ENCODE measurements at regions not wholly inside any gene's neighbourhood (a gene's known extent, or its start where the extent isn't known, plus 50 kb on each side); places are given as distances from the start of the nearest gene placed in this dataset.

- ATAC-seq (ENCODE audit: low read depth), result no peak; the same call in 2 of the 3 replicates
- Histone ChIP-seq H3K36me3 (ENCODE audit: low read depth) (no peaks in the 10 kb centered on the region), H3K27ac (ENCODE audit: poor library complexity, severe bottlenecking) (no peak overlapping the region), H3K9me3 (ENCODE audit: severe bottlenecking) (no peaks in the 10 kb centered on the region), H3K4me1 (ENCODE audit: insufficient read depth, poor library complexity, severe bottlenecking) (no peaks in the 10 kb centered on the region), H3K4me3 (ENCODE audit: severe bottlenecking) (no peak overlapping the region), H3K27me3 (ENCODE audit: insufficient read depth, poor library complexity, severe bottlenecking) (no peaks in the 10 kb centered on the region)
- TF ChIP-seq CTCF (IDR thresholded peaks at IDR 0.05; ENCODE audit: poor library complexity, severe bottlenecking), result no peak
- no peak for DNase-seq (ENCODE audit: low spot score)
Observed at GRCh38 chr10:9823268-9823930, 1194.3 kb upstream of the CELF2 start.

GRCh38 chr10:9824631-9825071, 1193.0 kb upstream of the CELF2 start:
- no peak for ATAC-seq (ENCODE audit: low read depth)
- no peak for DNase-seq (ENCODE audit: low spot score)
- Histone ChIP-seq H3K27ac (ENCODE audit: poor library complexity, severe bottlenecking) (no peak overlapping the region), H3K4me1 (ENCODE audit: insufficient read depth, poor library complexity, severe bottlenecking) (no peaks in the 10 kb centered on the region), H3K27me3 (ENCODE audit: insufficient read depth, poor library complexity, severe bottlenecking) (no peaks in the 10 kb centered on the region), H3K36me3 (ENCODE audit: low read depth) (no peaks in the 10 kb centered on the region), H3K4me3 (ENCODE audit: severe bottlenecking) (no peak overlapping the region), H3K9me3 (ENCODE audit: severe bottlenecking) (no peaks in the 10 kb centered on the region)
- TF ChIP-seq CTCF (IDR thresholded peaks at IDR 0.05; ENCODE audit: poor library complexity, severe bottlenecking), result no peak

DNA sequence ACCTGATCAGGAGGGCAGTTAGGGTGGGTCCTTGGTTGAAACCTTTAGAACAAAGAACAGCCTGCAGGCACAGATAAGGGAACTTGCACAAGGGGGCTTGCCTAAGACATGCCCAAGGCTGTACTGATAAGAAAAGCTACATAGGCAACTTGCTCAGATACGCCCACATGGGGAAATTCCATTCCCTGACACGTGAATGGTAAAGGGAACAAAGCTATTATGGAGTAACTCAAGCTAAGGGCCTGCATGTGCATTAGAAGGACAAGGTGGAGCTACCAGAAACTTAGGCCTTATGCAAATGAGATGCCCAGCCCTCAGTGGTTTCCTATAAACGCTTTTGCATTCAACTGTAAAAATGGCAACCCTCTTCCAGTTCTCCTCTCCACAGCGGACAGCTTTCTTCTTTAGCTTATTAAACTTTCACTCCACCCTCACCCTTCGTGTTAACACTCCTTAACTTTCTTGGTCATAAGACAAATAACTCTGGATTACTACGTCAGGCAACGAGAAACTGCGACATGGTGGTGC, 1192.1 kb upstream of the CELF2 start:
- Histone ChIP-seq H3K36me3 (ENCODE audit: low read depth) (no peaks in the 10 kb centered on the region), H3K4me1 (ENCODE audit: insufficient read depth, poor library complexity, severe bottlenecking) (no peaks in the 10 kb centered on the region), H3K4me3 (ENCODE audit: severe bottlenecking) (no peak overlapping the region), H3K9me3 (ENCODE audit: severe bottlenecking) (no peaks in the 10 kb centered on the region), H3K27me3 (ENCODE audit: insufficient read depth, poor library complexity, severe bottlenecking) (no peaks in the 10 kb centered on the region), H3K27ac (ENCODE audit: poor library complexity, severe bottlenecking) (no peak overlapping the region)
- ATAC-seq (ENCODE audit: low read depth), result no peak
- no peak for DNase-seq (ENCODE audit: low spot score)
- no peak for TF ChIP-seq CTCF (IDR thresholded peaks at IDR 0.05; ENCODE audit: poor library complexity, severe bottlenecking)

DNA sequence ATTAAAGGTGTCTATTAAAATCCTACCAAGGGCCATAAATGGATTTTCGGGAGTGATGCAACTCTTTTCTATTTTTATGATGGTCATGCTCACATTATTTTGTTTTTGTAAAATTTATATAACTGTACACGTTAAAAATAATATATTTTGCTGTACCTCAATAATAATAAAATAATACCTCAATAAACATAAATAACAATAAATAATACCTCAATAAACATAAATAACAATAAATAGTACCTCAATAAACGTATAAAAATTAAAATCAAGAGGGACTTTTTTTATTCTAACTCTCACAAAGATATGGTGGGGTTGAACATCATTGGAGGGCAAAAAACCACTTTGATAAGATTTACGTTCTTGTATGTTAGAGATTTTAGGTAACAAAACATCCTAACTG, 1189.6 kb upstream of the CELF2 start:
- no peaks in the 10 kb centered on the region for H3K36me3 ChIP-seq (ENCODE audit: low read depth)
- no peaks in the 10 kb centered on the region for H3K4me1 ChIP-seq (ENCODE audit: insufficient read depth, poor library complexity, severe bottlenecking)
- H3K27me3 ChIP-seq (ENCODE audit: insufficient read depth, poor library complexity, severe bottlenecking), result no peaks in the 10 kb centered on the region
- H3K4me3 ChIP-seq (ENCODE audit: severe bottlenecking), result no peak overlapping the region
- DNase-seq (ENCODE audit: low spot score) (no peak), ATAC-seq (ENCODE audit: low read depth) (no peak)
- no peak for TF ChIP-seq CTCF (IDR thresholded peaks at IDR 0.05; ENCODE audit: poor library complexity, severe bottlenecking)
- no peak overlapping the region for H3K27ac ChIP-seq (ENCODE audit: poor library complexity, severe bottlenecking)
- H3K9me3 ChIP-seq (ENCODE audit: severe bottlenecking), result no peaks in the 10 kb centered on the region

GRCh38 chr10:9833942-9834341, 1183.7 kb upstream of the CELF2 start:
- Histone ChIP-seq H3K27me3 (ENCODE audit: insufficient read depth, poor library complexity, severe bottlenecking) (no peaks in the 10 kb centered on the region), H3K4me1 (ENCODE audit: insufficient read depth, poor library complexity, severe bottlenecking) (no peaks in the 10 kb centered on the region), H3K36me3 (ENCODE audit: low read depth) (no peaks in the 10 kb centered on the region), H3K9me3 (ENCODE audit: severe bottlenecking) (no peaks in the 10 kb centered on the region), H3K4me3 (ENCODE audit: severe bottlenecking) (no peak overlapping the region), H3K27ac (ENCODE audit: poor library complexity, severe bottlenecking) (no peak overlapping the region)
- peak; percentile 49; the same call in 2 of the 3 replicates for ATAC-seq (ENCODE audit: low read depth)
- TF ChIP-seq CTCF (IDR thresholded peaks at IDR 0.05; ENCODE audit: poor library complexity, severe bottlenecking), result no peak
- no peak for DNase-seq (ENCODE audit: low spot score)

Measured in RWPE2 (cell line).